A549 (cell line): ENCODE measurements at regions not wholly inside any gene's neighbourhood (a gene's known extent, or its start where the extent isn't known, plus 50 kb on each side); places are given as distances from the start of the nearest gene placed in this dataset.

ENCODE experiments used
- ATAC-seq, 2 experiments: fragments of 200-7000 bp in 1 of 2; fragments of >200 bp in 1 of 2; cut with Nextera tagmentation in 1 of 2; cut with Tn5 transposase in 1 of 2; 3 replicates each; pipeline versions ENCODE4 v1.8.0 to v1.9.1; 2018 to 2020; ENCODE audit warnings: mild to moderate bottlenecking in 1 of 2, moderate library complexity in 1 of 2
- CTCF ChIA-PET: fragments of 300-600 bp; sonication (Branson Sonifier 250); formaldehyde crosslinking; extraction: SDS; loops from one replicate; lab custom pipeline; 2021; ENCODE audit warnings: antibody characterized with exemption, inconsistent platforms; lab: Yijun Ruan, JAX
- POLR2A ChIA-PET: fragments of 350-600 bp; formaldehyde crosslinking; extraction: SDS; loops from one replicate; lab custom pipeline; 2021; ENCODE audit warnings: antibody characterized with exemption, inconsistent platforms; lab: Yijun Ruan, JAX
- DNase-seq, 2 experiments: peaks; one replicate each; pipeline versions ENCODE4 v3.0.0 to v3.0.0-alpha.2; 2011 to 2016; ENCODE audit warnings: low read depth in 1 of 2, low spot score in 1 of 2
- FAIRE-seq: peaks from 2 replicates; lab custom pipeline; 2011; peaks lifted over from hg19 to GRCh38; lab: Jason Lieb, UNC
- H3K27ac ChIP-seq, 2 experiments: fragments of >200 bp; sonication (Bioruptor Twin); formaldehyde crosslinking; 3 replicates each; pipeline ENCODE4 v1.5.1; 2016 to 2017
- H3K4me1 ChIP-seq: fragments of >200 bp; sonication (Bioruptor Twin); formaldehyde crosslinking; 3 replicates; pipeline ENCODE4 v1.6.1; 2016
- H3K4me2 ChIP-seq: fragments of >200 bp; sonication (Bioruptor Twin); formaldehyde crosslinking; 3 replicates; pipeline ENCODE4 v1.6.1; 2016
- H3K4me3 ChIP-seq: fragments of >200 bp; sonication (Bioruptor Twin); formaldehyde crosslinking; 3 replicates; pipeline ENCODE4 v1.5.1; 2016
- H3K9me3 ChIP-seq: fragments of >200 bp; sonication (Bioruptor Twin); formaldehyde crosslinking; 3 replicates; pipeline ENCODE4 v1.6.1; 2016
- BHLHE40 ChIP-seq: IDR thresholded peaks from 2 replicates; pipeline ENCODE4 v1.6.1; 2012; ENCODE audit warnings: low read depth, low read length, inconsistent platforms
- EHMT2 ChIP-seq: fragments of 200-600 bp; sonication (generic); IDR thresholded peaks from 2 replicates; pipeline ENCODE4 v1.6.1; 2016; ENCODE audit warnings: antibody characterized with exemption, low read depth, mild to moderate bottlenecking, moderate library complexity
- ESRRA ChIP-seq: fragments of 150-350 bp; IDR thresholded peaks from 2 replicates; pipeline ENCODE4 v1.6.1; 2014; ENCODE audit warnings: mild to moderate bottlenecking, low read length, borderline replicate concordance
- FOSL2 ChIP-seq, 2 experiments: fragments of 450-650 bp in 1 of 2; fragments of >200 bp in 1 of 2; sonication (Bioruptor Twin) in 1 of 2; formaldehyde crosslinking; IDR thresholded peaks; 2 replicates each; pipeline versions ENCODE4 v1.5.0 to v1.6.1; 2016 to 2020; ENCODE audit warnings: mild to moderate bottlenecking in 1 of 2, moderate library complexity in 1 of 2
- FOXS1 ChIP-seq: fragments of 250-450 bp; sonication (Bioruptor Pico); IDR thresholded peaks from 2 replicates; pipeline ENCODE4 v1.5.0; 2020; ENCODE audit warnings: mild to moderate bottlenecking, moderate library complexity
- GATA3 ChIP-seq: IDR thresholded peaks from 2 replicates; pipeline ENCODE4 v1.6.1; 2012; ENCODE audit warnings: borderline replicate concordance
- HEYL ChIP-seq: fragments of 250-450 bp; sonication (Bioruptor Pico); IDR thresholded peaks from 2 replicates; pipeline ENCODE4 v1.8.0; 2021; ENCODE audit warnings: mild to moderate bottlenecking, moderate library complexity
- HOXA7 ChIP-seq: fragments of 250-450 bp; sonication (Bioruptor Pico); IDR thresholded peaks from 2 replicates; pipeline ENCODE4 v1.5.0; 2020; ENCODE audit warnings: mild to moderate bottlenecking, moderate library complexity
- HOXB5 ChIP-seq: fragments of 250-450 bp; sonication (Bioruptor Pico); IDR thresholded peaks from 2 replicates; pipeline ENCODE4 v1.5.0; 2020; ENCODE audit warnings: mild to moderate bottlenecking, moderate library complexity
- JUN ChIP-seq, 2 experiments: fragments of >200 bp; sonication (Bioruptor Twin); formaldehyde crosslinking; IDR thresholded peaks; 2 replicates in 1 of 2; 3 replicates in 1 of 2; pipeline ENCODE4 v1.6.1; 2016 to 2017
- KDM5A ChIP-seq: fragments of 200-600 bp; sonication (generic); IDR thresholded peaks from 2 replicates; pipeline ENCODE4 v1.6.1; 2016; ENCODE audit warnings: antibody characterized with exemption, mild to moderate bottlenecking
- NPAS2 ChIP-seq: fragments of 250-450 bp; sonication (Bioruptor Pico); IDR thresholded peaks from 2 replicates; pipeline ENCODE4 v1.8.0; 2022; ENCODE audit warnings: mild to moderate bottlenecking, moderate library complexity, borderline replicate concordance
- NR3C1 ChIP-seq: fragments of >200 bp; sonication (Bioruptor Twin); formaldehyde crosslinking; IDR thresholded peaks from 3 replicates; pipeline ENCODE4 v1.6.1; 2017
- POLR2AphosphoS2 ChIP-seq: conservative IDR thresholded peaks from 2 replicates; pipeline ENCODE4 v1.6.1; 2012; ENCODE audit warnings: low read length, improper control_type of control experiment, inconsistent platforms
- RAD21 ChIP-seq, 2 experiments: fragments of >200 bp in 1 of 2; sonication (Bioruptor Twin) in 1 of 2; formaldehyde crosslinking in 1 of 2; IDR thresholded peaks in 1 of 2; conservative IDR thresholded peaks in 1 of 2; 2 replicates in 1 of 2; 3 replicates in 1 of 2; pipeline ENCODE4 v1.6.1; 2012 to 2018; ENCODE audit warnings: inconsistent platforms in 1 of 2
- RARB ChIP-seq: fragments of 250-450 bp; sonication (Bioruptor Pico); IDR thresholded peaks from 2 replicates; pipeline ENCODE4 v1.8.0; 2021; ENCODE audit warnings: mild to moderate bottlenecking, moderate library complexity
- RFX5 ChIP-seq: fragments of 450-650 bp; IDR thresholded peaks from 2 replicates; pipeline ENCODE4 v1.7.1; 2014; ENCODE audit warnings: antibody characterized with exemption, mild to moderate bottlenecking, moderate library complexity
- TFCP2L1 ChIP-seq: fragments of 250-450 bp; sonication (Bioruptor Pico); IDR thresholded peaks from 2 replicates; pipeline ENCODE4 v1.5.0; 2021; ENCODE audit warnings: mild to moderate bottlenecking
- TP53 ChIP-seq: fragments of 250-450 bp; sonication (Bioruptor Pico); IDR thresholded peaks from 2 replicates; pipeline ENCODE4 v1.5.0; 2021; ENCODE audit warnings: mild to moderate bottlenecking, moderate library complexity
- ZFP36 ChIP-seq: fragments of 450-650 bp; IDR thresholded peaks from 2 replicates; pipeline ENCODE4 v1.6.1; 2014; ENCODE audit warnings: borderline replicate concordance; ENCODE audit not compliant: partially characterized antibody
- ZNF302 ChIP-seq: fragments of 250-450 bp; sonication (Bioruptor Pico); IDR thresholded peaks from 2 replicates; pipeline ENCODE4 v1.9.0; 2021; ENCODE audit warnings: inconsistent platforms, mild to moderate bottlenecking, moderate library complexity
- ZSCAN20 ChIP-seq: fragments of 250-450 bp; sonication (Bioruptor Pico); IDR thresholded peaks from 2 replicates; pipeline ENCODE4 v1.8.0; 2022; ENCODE audit warnings: mild to moderate bottlenecking, moderate library complexity
- WGBS: methylation state at CpG from one replicate; pipeline ENCODE4 v1.1.6; 2017; ENCODE audit errors: missing lambda C conversion rate; 5-methylcytosine and 5-hydroxymethylcytosine counted together
- TF ChIP-seq, protein P1 (sequence below): fragments of 200-600 bp; sonication (generic); IDR thresholded peaks from 2 replicates; pipeline ENCODE4 v1.6.1; 2016; ENCODE audit warnings: antibody characterized with exemption, mild to moderate bottlenecking, moderate library complexity
- TF ChIP-seq, protein P2 (sequence below): fragments of 150-350 bp; IDR thresholded peaks from 2 replicates; pipeline ENCODE4 v1.6.1; 2014; ENCODE audit warnings: low read depth, mild to moderate bottlenecking, low read length

DNA sequence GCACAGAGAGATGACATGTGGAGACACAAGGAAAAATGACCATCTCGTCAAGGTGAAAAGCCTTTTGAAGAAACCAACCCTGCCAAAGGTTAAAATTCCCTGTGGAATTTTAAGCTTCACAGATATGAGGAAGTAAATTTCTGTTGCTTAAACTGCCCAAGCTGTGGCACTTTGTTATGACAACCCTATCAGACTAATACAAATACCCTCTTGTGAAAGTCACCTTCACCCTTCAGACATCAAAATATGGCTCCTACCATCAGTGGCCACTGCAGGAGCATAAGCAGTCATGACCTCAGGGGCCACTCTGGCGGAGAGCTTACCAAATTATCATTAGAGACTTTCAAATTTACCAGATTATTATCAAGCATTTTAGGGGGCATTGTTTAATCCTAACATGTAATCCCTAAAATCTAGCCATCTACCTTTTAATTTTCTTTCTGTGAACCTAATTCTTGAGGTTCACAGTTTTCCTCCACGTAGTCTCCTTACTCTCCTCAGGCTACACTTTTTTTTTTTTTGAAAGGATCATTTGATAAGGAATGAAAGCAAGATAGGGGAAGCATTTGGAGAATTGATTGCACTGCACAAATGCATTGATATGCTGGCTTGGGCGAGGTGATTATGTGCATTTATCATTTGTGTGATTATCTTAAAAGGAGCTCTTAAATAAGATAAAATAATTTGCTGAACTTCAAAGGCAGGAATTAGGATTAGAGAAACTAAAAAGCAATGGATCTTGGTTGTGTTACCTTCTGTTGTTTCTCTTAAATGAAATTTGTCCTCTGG lies 90.3 kb downstream of the TMEM168 start:
- POLR2A ChIA-PET = no interaction called here
- no peak for DNase-seq
- Histone ChIP-seq H3K4me1 (no peaks in the 10 kb centered on the region), H3K4me3 (no peak overlapping the region), H3K4me2 (no peak overlapping the region), H3K27ac (no peak overlapping the region), H3K9me3 (no peaks in the 10 kb centered on the region)
- no peak for ATAC-seq
- TF ChIP-seq TP53 (CRISPR knock-in tag) (no peak), HOXA7 (CRISPR knock-in tag) (no peak), RFX5 (no peak), HEYL (CRISPR knock-in tag) (no peak), GATA3 (no peak), JUN (IDR thresholded peaks at IDR 0.05) (no peak), RAD21 (conservative IDR thresholded peaks at IDR 0.05 in 1 of 2, IDR thresholded peaks at IDR 0.05 in 1 of 2) (no peak), ZNF302 (CRISPR knock-in tag) (no peak), NR3C1 (no peak), KDM5A (no peak)
- TF ChIP-seq, protein P1, sequence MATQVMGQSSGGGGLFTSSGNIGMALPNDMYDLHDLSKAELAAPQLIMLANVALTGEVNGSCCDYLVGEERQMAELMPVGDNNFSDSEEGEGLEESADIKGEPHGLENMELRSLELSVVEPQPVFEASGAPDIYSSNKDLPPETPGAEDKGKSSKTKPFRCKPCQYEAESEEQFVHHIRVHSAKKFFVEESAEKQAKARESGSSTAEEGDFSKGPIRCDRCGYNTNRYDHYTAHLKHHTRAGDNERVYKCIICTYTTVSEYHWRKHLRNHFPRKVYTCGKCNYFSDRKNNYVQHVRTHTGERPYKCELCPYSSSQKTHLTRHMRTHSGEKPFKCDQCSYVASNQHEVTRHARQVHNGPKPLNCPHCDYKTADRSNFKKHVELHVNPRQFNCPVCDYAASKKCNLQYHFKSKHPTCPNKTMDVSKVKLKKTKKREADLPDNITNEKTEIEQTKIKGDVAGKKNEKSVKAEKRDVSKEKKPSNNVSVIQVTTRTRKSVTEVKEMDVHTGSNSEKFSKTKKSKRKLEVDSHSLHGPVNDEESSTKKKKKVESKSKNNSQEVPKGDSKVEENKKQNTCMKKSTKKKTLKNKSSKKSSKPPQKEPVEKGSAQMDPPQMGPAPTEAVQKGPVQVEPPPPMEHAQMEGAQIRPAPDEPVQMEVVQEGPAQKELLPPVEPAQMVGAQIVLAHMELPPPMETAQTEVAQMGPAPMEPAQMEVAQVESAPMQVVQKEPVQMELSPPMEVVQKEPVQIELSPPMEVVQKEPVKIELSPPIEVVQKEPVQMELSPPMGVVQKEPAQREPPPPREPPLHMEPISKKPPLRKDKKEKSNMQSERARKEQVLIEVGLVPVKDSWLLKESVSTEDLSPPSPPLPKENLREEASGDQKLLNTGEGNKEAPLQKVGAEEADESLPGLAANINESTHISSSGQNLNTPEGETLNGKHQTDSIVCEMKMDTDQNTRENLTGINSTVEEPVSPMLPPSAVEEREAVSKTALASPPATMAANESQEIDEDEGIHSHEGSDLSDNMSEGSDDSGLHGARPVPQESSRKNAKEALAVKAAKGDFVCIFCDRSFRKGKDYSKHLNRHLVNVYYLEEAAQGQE = no peak
- no peak for FAIRE-seq
- 1% methylated on average over 4 of the region's 4 CpGs for WGBS
- CTCF ChIA-PET = no interaction called here

DNA sequence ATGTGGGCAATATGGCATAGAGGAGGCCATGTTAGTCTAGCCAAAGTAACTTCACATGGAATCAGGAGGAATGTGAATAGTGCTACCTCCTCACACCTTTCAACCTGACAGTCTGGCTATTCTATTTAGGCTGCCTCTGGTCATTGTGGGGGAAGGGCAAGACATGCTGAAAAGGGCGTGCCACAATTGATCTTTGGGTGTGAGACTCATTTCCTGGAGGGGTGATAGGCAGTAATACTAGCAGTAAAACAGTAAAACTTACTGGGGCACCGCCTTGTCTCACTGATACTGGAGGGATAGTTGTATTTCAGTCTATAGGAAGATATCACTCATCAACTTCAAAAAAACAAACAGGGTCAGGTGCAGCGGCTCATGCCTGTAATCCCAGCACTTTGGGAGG lies 88.7 kb downstream of the TMEM168 start:
- FAIRE-seq = no peak
- H3K4me1 ChIP-seq = no peaks in the 10 kb centered on the region
- H3K4me3 ChIP-seq = no peak overlapping the region
- H3K9me3 ChIP-seq = no peaks in the 10 kb centered on the region
- ChIA-PET POLR2A (no interaction called here), CTCF (no interaction called here)
- no peak overlapping the region for H3K27ac ChIP-seq
- no peak overlapping the region for H3K4me2 ChIP-seq
- 3% methylated on average over 3 of the region's 3 CpGs for WGBS
- no peak for ATAC-seq
- DNase-seq = no peak
- TF ChIP-seq, protein P2, sequence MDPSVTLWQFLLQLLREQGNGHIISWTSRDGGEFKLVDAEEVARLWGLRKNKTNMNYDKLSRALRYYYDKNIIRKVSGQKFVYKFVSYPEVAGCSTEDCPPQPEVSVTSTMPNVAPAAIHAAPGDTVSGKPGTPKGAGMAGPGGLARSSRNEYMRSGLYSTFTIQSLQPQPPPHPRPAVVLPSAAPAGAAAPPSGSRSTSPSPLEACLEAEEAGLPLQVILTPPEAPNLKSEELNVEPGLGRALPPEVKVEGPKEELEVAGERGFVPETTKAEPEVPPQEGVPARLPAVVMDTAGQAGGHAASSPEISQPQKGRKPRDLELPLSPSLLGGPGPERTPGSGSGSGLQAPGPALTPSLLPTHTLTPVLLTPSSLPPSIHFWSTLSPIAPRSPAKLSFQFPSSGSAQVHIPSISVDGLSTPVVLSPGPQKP = no peak
- no peak for TF ChIP-seq ZSCAN20 (CRISPR knock-in tag)
- TF ChIP-seq POLR2AphosphoS2 = no peak
- no peak for TF ChIP-seq FOSL2 (IDR thresholded peaks at IDR 0.05)
- no peak for TF ChIP-seq FOSL2 (CRISPR knock-in tag; IDR thresholded peaks at IDR 0.05)
- TF ChIP-seq ESRRA = no peak
- TF ChIP-seq HOXA7 (CRISPR knock-in tag) = no peak
- TF ChIP-seq BHLHE40 = no peak
- no peak for TF ChIP-seq RFX5
- no peak for TF ChIP-seq TFCP2L1 (CRISPR knock-in tag)
- TF ChIP-seq HOXB5 = no peak
- TF ChIP-seq EHMT2 = no peak
- no peak for TF ChIP-seq ZNF302 (CRISPR knock-in tag)
- no peak for TF ChIP-seq RARB
- no peak for TF ChIP-seq JUN (IDR thresholded peaks at IDR 0.05)
- TF ChIP-seq FOXS1 (CRISPR knock-in tag) = no peak
- TF ChIP-seq NPAS2 (CRISPR knock-in tag) = no peak
- no peak for TF ChIP-seq ZFP36
- no peak for TF ChIP-seq GATA3
